SH-SY5Y (cell line): ENCODE measurements at regions not wholly inside any gene's neighbourhood (a gene's known extent, or its start where the extent isn't known, plus 50 kb on each side); places are given as distances from the start of the nearest gene placed in this dataset.

Experiments
- GATA2 ChIP-seq: IDR thresholded peaks from 2 replicates; pipeline ENCODE4 v1.6.1; 2011; ENCODE audit warnings: mild to moderate bottlenecking, low read depth, low read length
- GATA3 ChIP-seq: IDR thresholded peaks from 2 replicates; pipeline ENCODE4 v1.6.1; 2011; ENCODE audit warnings: low read depth, mild to moderate bottlenecking, low read length, moderate library complexity

DNA sequence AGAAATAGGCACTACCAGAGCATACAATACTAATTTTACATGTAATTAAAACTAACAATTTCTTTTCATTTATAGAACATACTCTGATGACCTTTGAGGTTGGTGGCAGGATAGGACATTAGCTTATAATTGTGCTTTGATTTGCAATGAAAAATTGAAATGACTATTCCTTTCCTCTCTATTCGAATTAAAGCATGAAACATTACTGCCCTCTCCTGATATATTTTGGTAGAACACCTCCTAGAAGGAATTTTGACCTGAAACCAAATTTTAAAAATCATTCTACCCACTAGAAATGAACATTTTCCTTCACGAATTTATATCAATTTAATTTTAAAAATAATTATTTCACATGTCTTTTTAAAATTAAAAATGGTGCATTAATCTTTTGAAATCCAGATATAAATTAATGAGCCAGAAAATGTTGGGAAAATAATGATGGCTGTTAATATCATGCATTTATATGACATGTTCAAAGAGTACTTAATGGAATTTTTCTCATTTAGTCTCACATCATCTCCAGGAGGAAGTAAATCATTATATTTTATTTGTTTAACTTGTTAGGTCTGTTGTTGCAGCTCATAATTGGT, 556.3 kb upstream of the ARGLU1 start:
- no peak for TF ChIP-seq GATA2
- no peak for TF ChIP-seq GATA3
